Retinal pigment epithelial cell (primary cell): ENCODE measurements at regions not wholly inside any gene's neighbourhood (a gene's known extent, or its start where the extent isn't known, plus 50 kb on each side); places are given as distances from the start of the nearest gene placed in this dataset.

Experiments
- DNase-seq: peaks from one replicate; pipeline ENCODE4 v3.0.0-alpha.2; 2010; ENCODE audit warnings: low read depth
- H3K4me3 ChIP-seq: 2 replicates; pipeline ENCODE4 v1.5.1; 2011; ENCODE audit warnings: mild to moderate bottlenecking, low read length, control low read depth, moderate library complexity
- CTCF ChIP-seq: conservative IDR thresholded peaks from 2 replicates; pipeline ENCODE4 v1.5.1; 2011; ENCODE audit warnings: low read depth, low read length, control low read depth, inconsistent platforms

GRCh38 chr12:60216226-60216625 lies 620.4 kb downstream of the SLC16A7 start:
- no peak for TF ChIP-seq CTCF
- no peak for DNase-seq

GRCh38 chr12:60223242-60223641 lies 627.4 kb downstream of the SLC16A7 start:
- TF ChIP-seq CTCF, result no peak
- H3K4me3 ChIP-seq, result no peak overlapping the region
- DNase-seq, result no peak

More at GRCh38 chr12:60216226-60216625, 620.4 kb downstream of the SLC16A7 start:
- H3K4me3 ChIP-seq, result no peak overlapping the region

- no peak for DNase-seq
- no peak for TF ChIP-seq CTCF
- no peak overlapping the region for H3K4me3 ChIP-seq
Measured at GRCh38 chr12:60225216-60226000, 629.6 kb downstream of the SLC16A7 start.

- no peak overlapping the region for H3K4me3 ChIP-seq
- no peak for TF ChIP-seq CTCF
- DNase-seq, result no peak
Measured at GRCh38 chr12:60227916-60228315, 632.1 kb downstream of the SLC16A7 start.

- no peak for DNase-seq
- H3K4me3 ChIP-seq, result no peak overlapping the region
- no peak for TF ChIP-seq CTCF
Measured at GRCh38 chr12:60230056-60230455, 634.2 kb downstream of the SLC16A7 start.

- TF ChIP-seq CTCF, result no peak
- no peak overlapping the region for H3K4me3 ChIP-seq
- DNase-seq, result peak; percentile 78
Measured at GRCh38 chr12:60231303-60231702, 635.5 kb downstream of the SLC16A7 start.
